Amniotic stem cell (primary cell): ENCODE measurements at regions not wholly inside any gene's neighbourhood (a gene's known extent, or its start where the extent isn't known, plus 50 kb on each side); places are given as distances from the start of the nearest gene placed in this dataset.

Source experiments
- DNase-seq: peaks from one replicate; lab custom pipeline; 2025; lab: John Stamatoyannopoulos, UW

DNA sequence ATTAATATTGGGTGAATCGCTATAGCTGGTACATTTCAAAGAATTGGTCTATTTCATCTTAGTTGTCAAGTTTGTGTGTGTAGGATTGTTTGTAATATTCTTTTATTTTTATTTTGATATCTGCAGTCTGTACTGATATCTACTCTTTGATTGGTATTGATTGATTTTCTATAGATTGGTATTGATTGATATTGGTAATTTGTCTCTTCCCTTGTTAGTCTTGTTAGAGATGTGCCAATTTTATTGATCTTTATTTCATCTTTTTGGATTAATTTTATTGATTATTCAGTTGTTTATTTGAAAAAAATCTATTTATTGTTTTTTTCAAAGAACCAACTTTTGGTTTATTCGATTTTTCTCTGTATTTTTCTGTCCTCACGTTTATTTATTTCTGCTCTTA, 61.4 kb downstream of the TM2D3 start:
- DNase-seq, result no peak

DNA sequence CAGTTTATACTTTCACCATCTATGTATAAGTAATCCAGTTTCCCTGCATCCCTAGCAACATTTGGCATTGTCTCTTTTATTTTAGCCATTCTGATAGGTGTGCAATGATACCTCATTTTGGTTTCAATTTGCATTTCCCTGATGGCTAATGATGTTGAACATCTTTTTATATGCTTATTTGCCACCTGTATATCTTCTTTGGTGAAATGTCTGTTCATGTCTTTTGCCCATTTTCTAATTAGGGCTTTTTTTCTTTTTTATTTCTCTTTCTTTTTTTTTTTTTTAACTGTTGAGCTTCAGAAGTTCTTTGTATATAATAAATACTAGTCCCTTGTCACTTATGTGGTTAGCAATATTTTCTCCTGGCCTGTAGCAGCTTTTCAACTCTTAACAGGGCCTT, 68.9 kb downstream of the TM2D3 start:
- no peak for DNase-seq

DNA sequence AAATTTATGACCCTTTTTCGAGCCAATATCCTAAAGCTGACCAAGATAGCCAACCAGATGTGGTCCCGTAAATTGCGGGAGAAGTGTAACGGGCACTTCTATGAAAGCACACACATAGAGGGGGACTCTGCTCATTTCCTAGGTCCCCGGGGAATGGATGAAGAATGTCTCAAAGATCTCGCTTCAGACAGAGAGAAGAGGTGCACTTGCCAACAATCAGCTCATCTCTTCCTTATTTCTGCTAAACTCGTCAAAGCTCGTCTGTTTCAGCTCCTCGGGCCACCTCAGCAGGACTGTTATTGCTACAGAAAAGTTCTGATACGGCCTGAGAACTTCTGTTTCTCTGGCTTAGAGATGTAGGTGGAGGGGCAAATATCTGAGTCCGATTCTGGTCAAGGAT, 71.8 kb downstream of the TM2D3 start:
- DNase-seq, result no peak

DNA sequence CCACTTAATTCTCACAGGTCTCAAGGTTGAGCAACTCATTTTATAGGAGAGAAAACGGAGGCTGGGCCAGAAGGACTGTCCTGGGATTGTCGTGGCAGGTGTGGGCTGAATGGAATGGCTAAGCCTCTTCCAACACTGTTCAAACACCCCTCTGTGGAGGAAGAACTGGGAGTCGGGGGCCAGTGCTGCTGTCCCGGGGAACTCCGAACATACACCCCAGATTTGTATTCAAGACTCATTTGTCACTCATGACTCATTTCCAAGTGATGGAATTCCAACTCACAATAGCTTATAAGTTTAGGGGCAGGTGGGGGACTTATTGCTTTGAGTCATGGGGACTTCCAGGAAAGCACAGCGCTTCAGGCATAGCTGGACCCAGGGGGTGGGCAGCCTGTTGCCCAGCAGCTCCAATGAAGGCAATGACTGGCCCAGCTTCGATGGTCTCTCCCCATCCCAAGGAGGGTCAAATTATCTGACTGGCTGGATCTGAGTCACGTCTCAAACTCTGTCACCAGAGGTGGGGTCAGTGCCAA, 72.5 kb downstream of the TM2D3 start:
- no peak for DNase-seq

DNA sequence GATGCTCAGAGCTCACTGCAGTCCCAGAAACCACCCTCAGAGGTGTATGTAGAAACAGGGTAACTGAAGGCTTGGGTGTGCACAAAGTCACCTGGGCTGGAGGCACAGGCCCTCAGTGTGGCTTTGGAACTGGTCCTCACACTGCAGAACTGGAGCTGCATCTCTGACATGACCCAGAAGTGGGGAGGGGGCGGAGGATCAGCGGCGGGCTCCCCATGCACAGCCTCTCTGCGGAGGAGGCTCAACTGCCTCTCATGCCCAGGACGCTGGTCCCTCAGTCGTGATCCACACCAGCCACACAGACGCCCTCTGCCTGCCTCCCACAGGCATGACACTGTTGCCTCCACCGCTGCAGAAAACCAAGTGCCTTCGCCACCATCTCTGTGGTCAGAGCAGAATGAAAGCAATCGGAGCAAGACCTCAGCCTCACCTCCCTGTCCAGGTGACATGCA, 73.7 kb downstream of the TM2D3 start:
- DNase-seq, result no peak

DNA sequence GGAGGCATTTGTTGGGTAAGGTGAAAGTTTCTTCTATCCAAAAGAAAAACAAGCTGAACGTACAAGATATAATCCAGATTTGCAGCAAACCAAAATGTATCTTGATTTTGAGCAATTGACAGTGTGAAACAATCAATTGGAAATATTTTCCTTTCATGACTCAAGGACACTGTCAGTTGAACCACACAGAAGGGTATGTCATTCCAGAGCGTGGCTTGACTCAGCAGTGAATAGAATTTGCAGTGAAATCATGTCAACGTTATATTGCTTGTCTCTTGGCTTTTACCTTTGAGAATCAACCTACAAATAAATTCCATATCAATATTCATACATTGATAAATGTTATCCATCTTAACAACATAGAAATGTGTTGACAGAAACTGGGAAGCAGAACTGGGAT, 78.2 kb downstream of the TM2D3 start:
- no peak for DNase-seq

DNA sequence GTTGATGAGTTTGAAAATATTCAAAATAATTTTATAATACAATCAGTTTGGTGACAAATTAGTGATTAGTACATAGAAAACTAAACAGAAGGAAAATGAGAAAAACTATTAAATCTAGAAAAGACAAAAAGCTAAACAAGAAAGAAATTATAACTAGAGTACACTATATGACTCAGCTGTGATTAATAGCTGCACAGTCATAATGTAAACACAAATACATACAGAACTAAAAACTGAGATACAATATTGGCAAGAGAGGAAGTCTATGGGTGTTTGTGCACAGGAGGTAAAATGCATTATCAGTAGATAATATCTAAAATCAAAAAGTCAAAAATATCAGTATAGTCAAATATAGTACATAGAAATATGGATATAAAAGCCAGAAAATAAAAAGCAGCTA, 80.7 kb upstream of the PCSK6 start:
- no peak for DNase-seq

DNA sequence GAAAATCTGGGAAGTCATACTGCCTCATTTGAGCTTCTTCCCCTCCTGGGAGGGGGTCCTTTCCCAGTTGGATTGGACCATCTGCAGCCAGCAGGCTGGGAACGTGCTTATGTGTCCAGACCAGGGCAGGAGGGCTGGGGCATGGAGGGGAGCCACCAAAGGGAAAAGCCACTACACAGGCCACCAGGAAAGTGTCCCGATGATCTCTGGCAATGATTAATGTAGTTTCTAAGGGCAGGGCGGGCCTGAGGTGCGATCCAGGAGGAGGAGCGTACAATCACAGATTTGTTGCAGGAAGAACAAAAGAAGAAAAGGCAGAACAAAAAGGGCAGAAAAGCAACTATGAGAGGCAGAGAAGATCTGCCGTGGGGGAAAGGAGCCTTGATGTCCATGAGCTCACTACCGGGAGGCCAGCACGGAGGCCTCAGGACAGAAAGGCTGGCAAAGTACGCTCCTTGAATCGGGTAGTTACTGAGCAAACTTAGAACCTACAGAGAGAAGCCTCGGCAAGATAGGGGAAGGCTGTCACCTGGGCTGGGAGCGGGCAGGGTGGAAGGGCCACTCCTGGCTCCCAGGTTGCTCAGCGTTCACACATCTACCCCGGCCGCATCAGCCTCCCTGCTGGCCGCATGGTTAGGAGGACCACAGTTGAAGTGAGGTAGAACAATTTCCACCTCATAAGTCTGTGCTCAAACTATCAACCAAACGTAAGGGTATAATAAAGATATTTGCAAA, 79.5 kb upstream of the PCSK6 start:
- no peak for DNase-seq

DNA sequence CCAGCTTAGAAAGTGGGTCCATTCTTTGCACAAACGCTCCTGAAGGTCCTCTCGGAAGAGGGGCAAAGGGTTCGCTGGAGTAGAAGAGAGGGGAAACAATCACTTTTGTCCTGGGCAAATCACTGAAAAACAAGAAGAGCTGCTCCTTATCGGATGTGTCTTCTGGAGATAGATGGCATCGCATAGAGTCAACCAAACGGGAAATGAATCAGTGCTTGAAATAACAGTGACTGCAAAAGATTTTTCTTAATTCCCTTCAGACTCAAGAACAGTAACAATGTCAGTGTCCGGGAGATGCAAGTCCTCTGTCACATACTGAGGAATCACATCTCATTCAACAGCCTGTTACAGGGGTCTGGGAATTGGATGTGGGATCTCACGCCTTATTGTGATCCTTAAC, 78.8 kb upstream of the PCSK6 start:
- no peak for DNase-seq

DNA sequence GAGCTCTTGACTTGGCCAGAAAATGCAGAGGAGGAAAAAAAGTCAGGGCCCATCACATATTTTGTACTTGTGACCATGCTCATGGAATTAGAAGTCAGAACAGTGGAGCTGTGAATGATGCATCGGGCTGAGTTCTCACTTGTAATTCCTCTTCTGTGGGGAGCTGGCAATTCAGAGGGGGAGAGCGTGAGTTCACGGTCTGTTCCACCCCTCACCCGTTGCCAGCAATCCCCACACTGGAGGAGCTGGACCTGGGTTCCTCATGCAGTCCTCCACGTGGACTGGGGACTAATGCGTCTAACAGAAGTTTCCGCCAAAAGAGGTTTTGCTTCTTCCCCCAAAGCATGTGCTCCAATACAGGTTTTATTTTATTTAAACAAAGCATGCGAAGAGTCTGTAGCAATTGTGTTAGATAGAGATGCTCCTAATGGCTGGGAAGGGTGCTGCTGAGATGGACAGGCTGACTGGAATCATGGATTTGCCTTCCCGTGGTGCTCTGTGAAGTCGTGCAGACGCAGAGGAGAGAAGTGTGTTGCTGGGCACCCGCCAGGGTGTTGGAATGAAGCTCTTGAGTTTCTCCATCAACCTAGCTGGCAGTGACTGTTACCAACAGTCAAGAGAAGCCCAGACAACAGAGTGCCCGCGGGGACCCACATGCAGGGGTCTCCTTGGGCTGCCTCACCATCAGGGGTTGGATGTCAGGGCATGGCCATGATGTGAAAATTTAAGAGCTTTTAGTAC, 77.4 kb upstream of the PCSK6 start:
- DNase-seq, result no peak

DNA sequence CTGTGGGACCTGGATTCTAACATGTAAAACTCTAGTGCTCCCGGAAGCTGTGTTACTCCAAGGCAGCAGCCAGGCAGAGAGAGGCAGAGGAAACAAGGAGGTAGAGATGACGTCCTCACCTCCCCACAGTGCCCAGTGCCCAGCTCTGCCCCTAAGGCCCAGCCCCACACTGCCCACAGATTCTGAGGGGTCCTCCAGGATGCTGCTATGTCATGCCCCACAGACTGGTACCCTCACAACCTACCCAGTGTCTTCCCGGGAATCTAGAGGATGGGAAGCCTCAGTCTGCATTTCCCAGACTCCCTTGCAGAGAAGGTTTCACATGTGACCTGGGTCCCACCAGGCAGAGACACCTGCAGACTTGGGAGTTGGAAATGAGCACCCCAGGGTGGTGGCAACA, 75.9 kb upstream of the PCSK6 start:
- DNase-seq, result no peak

DNA sequence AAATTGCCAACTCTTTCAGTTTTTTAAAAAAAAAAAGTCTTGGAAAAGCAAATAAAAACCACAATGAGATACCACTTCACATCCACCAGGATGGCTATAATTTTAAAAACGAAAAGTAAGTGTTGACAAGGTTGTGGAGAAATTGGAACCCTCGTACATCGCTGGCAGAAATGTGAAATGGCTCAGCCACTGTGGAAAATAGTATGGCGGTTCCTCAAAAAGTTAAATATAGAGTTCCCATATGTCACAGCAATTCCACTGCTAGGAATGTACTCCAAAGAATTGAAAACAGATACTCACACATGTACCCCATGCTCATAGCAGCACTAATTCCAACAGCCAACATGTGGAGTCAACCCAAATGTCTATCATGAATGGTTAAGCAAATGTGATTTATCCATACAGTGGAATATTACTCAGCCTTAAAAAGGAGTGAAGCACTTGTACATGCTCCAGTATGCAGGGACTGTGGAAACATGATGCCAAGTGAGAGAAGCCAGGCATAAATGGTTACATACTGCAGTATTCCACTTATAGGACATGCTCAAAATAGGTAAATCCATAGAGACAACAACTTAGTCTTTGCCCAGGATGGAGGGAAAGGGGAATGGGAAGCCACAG, 73.8 kb upstream of the PCSK6 start:
- DNase-seq, result no peak

DNA sequence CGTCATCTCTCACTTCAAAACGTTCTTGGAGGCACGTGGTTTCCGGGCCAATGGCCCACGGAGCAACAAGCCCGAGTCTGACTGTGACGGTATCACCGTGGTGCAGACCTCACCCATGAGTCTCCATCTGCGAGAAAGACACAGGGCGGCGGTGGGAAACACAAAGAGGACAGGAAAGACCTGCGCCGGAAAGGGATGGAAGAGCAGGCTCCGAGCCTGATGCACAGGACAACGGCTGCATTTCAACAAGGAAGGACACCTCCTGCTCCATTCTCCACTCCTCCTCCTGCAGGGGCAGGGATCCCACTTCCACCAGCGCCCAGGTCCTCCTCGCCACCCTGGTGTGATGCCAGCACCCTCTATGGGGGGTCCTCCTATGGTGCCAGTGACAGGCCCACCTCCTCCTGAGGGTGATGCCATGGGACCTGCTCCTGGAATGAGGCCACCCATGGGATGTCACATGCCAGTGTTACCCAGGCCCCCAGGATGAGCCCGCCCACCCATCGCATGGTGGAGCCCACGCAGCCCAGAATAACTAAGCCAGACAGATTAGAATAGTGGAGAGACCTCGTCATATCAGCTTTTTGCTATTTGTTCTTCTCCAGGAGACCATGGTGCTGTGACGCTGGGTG, 73.0 kb upstream of the PCSK6 start:
- DNase-seq, result no peak

DNA sequence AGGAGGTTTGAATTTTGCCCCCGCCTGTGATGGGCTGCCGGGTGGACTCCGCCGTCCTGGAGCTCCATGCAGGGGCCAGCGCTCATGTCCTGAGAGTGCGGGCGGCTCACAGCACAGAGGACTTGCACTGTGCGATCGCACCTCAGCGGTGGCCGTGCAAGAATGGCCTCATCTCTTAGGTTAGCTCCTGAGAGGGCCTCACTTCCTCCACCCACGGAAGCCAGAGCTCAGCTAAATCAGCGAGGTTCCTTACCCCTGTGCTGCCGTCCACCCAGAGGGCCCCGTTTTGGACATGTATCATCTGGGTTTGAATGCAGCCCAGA, 72.0 kb upstream of the PCSK6 start:
- no peak for DNase-seq

DNA sequence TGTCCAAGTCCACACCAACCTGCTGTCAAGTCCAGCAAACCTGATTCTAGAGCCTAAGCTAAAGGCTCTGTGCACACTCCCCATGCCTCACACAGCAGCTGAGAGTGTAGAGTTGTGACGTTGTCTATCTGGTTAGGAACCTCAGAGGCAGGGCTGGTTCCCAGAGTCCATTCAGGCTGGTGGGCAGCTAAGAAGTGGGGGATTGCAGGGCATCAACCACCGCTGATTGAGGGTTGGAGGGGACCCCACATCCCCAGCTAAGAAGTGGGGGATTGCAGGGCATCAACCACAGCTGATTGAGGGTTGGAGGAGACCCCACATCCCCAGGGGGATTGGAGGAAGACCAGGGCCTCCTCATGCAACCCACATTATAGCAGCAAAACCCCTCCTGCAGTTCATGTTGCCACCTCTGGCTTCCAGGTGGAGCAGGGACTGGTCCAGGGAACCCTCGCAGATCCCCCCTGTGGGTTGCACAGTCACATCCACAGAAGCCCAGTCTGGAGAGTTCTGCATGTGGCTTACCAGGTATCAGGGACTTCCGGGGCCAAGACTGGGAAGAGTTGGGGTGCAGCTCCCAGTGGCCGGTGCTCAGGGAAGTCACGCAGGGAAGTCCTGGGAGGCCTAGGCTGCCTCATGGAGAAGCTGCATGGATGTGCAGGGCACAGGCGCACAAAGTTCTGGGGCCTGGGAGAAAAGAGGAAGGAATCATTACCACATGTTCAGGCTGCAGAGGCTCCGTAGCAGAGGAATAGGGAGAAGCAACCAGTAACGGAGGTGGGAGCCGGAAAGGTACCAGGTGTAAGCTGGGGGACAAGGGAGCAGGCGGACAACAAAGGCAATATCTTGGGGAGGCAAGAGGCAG, 71.4 kb upstream of the PCSK6 start:
- no peak for DNase-seq

DNA sequence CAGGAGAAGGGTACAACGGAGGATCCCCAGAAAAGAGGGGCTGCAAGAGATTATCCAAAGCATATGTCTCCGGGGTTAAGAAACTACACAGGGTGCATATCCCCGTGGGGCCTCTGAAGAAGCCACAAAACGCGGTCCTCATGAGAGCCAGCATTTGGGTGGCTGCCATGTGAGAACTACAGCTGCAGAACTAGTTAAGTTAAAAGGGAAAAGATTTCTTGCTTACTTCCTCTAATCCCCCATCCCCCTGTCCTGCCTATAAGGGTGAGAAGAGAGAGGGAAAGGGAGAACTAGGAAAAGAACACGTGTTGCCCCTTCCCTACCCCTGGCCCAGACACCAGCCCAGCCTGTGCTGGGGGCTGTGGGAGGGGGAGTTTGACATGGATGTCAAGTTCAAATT, 70.4 kb upstream of the PCSK6 start:
- DNase-seq, result no peak

DNA sequence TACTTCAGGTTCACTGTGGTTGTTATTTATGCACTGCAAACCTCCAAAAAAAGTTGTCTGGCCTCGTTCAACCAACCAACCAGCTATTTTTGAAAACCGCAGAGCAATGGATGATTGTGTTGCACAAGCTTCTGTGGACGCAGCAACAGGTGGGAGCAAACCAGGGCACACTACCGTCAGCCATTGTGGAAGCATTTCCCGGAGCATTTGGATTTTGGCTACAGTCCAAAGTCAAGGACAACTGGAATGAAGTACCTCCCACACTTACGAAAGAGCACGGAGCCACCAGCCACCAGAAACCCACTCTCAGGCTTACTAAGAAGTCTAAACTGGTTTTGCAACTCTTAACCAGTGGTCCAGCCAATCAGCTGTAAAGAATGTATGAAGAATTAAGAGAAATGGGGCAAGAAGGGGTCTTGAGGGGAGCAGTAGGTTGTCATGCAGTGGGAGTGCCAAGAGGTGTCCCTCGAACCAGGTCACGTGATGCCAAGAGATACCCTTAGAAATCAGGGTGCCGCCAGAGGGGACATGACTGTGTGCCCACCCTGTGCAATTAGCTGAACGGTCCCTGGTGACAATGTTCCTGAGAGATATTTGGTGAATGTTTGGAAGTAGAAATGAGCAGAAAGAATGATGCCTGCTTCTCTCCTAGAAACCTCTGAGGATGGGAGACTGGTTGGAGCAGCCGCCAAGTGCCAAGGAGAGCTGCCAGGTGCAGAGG, 68.9 kb upstream of the PCSK6 start:
- no peak for DNase-seq

DNA sequence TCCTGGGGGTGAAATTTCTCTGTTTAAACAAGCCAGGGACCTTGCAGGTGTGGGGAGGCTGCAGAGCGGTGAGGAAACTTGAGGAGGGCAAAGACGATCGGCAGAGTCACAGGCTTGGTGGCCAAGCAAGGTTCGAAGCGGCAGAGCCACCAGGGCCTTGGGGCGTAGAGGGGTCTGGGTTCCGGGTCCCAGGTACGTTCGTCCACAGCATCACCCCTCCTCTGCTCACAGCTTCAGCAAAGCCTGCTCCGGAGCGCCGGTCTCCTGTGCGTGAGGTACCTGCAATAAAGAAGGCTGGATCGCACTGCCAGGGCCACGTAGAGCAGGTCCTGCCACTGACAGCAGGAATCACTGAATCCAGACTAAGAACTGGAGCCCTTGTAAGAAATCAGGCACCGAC, 66.8 kb upstream of the PCSK6 start:
- no peak for DNase-seq

DNA sequence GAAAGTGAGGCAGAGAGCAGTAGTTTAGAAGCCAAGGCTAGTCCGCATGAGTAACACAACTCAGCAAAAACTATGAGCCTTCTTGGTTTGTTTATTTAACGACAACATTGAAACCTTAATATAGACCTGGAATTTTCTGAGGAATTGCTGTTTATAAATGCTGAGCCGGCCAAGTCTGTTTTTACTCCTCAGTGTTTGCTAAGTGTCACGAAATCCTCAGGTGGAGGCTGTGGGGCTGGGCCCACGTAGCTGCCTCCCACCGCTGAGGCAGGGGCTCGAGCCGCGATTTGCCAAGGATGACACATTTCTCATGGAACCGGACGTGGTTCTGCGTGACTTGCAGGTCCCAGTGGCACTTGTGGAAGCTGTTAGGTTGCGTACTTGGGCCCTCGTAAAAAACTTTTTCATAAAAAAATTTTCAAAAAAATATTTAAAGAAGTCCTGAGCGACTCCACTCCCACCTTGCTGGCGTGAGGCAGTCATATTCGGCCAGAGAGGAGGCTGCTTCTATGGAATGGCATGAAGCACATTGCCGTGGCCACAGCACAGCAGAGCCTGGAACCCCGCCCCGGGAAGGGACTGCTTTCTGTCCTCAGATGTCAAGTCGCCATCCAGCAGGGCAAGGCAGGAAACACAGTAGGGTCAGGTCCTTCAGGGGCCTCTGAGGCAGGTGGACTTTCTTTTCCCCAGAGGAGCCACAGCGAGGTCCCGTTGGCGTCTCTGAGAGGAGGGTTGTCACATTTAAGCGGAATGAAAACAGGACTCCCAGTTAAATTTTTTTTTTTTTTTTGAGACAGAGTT, 64.8 kb upstream of the PCSK6 start:
- no peak for DNase-seq
